HG03571 (cell line): ENCODE measurements at regions not wholly inside any gene's neighbourhood (a gene's known extent, or its start where the extent isn't known, plus 50 kb on each side); places are given as distances from the start of the nearest gene placed in this dataset.

Experiments
- ATAC-seq: cut with Tn5 transposase; IDR thresholded peaks from one replicate; pipeline ENCODE4 v1.9.1; 2021; ENCODE audit not compliant: unreplicated experiment

DNA sequence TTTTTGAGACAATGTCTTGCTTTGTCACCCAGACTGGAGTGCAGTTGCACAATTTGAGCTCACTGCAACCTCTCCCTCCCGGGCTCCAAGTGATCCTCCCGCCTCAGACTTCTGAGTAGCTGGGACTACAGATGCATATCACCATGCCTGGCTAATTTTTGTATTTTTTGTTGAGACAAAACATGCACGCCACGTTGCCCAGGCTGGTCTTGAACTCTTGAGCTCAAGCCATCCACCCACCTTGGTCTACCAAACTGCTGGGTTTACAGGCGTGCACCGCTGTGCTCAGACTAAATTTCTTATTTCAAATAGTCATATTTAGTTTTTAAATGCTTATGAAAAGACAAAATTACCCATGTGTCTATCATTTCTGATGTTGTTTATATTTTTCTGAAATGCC, 2324.1 kb downstream of the MAT2B start:
- ATAC-seq = no peak

DNA sequence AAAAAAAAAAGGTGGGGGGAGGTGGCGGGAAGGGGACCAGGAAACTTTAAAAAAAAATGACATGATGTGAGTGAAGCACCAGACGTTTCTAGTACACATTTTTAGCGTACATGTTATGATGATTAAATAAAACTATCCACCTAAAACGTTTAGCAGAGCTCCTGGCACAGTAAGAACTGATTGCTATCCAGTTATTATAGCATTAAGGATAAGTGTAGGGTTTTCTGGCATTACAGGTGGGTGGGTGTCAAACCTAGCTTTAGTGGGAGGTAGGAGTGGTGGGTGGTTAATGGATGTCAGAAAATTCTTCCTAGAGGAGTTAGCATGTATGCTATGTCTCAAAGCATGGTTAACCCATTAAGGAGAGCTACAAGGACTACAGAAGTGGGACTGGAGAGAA, 2329.5 kb downstream of the MAT2B start:
- ATAC-seq = no peak

DNA sequence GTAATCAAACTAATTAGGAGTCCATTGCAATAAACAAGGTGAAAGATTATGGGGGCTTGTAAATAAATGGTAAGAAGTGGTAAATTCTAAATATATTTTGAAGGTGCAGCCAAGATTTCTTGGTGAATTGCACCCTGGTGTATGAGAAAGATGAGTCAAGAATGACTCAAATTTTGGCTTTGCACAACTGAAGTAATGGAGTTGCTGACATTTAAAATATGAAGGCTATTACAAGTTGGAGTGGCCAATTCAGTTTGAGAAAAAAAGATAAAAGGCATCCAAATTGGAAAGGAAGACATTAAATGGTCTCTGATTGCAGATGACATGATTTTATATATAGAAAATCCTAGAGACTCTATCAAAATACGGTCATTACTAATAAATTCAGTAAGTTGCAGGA, 2330.6 kb downstream of the MAT2B start:
- ATAC-seq = no peak

DNA sequence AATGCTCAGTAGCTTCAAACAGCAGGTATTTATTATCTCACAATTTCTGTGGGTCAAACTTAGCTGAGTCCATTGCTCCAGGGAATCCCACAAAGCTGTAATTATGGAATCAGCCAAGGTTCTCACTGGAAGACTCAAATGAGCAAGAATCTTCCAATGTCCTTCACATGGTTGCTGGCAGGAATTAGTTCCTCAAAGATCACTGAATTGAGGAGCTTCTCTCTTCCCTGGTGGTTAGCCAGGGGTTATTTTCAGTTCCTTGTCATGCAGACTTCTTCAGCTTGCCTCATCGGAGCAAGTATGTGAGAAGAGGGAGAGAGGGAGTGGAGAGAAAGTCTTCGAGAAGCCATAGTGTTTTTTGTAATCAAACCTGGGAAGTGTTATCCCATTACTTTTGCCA, 2331.9 kb downstream of the MAT2B start:
- no peak for ATAC-seq

DNA sequence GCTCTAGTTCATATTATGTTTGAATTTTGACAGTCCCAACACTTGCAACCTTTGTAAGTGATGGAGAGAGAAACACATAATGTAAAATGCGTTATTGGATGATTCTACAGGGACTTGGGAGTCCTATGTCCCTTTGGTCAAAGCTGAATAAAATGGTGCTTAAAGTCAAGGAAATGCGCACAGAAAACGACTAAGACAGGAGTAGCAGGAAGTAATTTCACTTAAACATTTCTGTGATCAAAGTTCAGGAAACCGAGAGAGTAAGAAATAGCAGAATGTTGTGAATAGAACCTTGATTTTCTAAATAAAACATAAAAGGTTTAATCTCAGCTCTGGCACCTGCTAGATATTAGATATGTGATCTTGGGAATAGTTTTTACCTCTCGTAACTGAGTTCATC, 2339.2 kb downstream of the MAT2B start:
- ATAC-seq = no peak

DNA sequence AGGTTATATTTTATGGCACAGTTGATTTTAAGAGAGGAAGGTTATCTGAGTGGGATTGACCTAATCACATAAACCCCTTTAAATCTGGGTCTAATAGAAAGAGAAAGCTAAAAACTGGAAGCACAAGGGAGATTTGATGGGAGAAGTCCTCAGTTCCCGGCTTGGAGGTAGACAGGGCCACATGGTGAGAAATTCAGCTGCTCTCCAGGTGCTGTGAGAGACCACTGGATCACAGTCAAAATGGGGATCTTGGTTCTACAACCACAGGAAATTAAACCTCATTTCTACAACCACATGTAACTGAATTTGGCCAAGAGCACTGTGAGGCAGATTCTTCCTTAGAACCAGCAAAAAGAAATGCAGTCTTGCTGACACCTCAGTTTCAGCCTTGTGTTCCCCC, 2352.7 kb downstream of the MAT2B start:
- no peak for ATAC-seq

DNA sequence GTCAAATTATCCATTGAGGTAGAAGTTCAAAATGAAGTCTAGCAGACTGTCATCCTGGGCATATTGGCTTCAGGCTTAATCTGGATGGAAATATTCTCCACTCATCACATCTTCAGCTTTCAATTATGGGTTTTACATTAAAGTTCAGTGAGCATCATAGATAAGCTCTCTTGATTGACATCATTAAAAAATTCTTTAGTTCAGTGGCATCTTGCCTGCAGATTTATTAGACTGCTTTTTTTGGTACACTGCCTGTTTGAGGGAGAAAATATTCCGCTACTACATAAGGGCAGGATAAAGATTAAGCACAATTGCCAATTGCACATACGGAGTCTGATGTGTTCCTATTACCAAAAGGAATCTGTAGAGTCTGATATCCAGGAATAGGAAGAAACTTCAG, 2353.8 kb downstream of the MAT2B start:
- no peak for ATAC-seq

DNA sequence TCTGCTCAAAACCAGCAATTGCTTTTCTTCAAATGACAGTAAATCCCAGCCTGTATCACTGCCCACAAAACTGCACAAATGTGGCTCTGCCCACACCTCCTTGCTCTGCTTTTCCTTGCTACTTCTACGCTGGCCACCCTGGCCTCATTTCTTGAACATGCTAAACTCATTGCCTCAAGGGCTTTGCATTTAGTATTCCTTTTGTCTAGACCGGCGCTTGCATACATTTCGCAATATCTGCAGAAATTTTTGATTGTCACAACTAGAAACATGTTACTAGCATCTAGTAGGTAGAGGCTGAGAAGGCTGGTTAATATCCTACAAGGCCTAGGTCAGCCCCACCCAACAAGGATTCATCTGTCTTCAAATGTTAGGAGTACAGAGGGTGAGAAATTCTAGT, 2357.8 kb downstream of the MAT2B start:
- no peak for ATAC-seq

DNA sequence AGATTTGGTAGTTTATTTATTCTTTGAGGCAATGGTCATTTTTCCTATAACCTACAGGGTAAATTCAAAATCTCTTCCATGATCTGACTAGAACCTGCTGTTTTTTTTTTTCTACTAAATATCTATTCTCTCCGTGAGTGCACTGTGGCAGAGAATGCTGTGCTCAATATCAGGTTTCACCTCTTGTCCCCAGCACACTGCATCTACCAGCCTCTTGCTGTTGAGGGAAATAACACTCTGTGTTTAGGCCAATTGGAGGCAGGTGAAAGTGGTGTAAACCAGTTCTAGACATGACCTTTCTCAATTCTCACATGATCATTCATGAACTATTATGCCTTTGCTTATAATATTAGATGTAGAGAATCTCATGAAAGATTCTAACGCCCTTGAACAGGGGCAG, 2365.9 kb downstream of the MAT2B start:
- ATAC-seq = no peak

DNA sequence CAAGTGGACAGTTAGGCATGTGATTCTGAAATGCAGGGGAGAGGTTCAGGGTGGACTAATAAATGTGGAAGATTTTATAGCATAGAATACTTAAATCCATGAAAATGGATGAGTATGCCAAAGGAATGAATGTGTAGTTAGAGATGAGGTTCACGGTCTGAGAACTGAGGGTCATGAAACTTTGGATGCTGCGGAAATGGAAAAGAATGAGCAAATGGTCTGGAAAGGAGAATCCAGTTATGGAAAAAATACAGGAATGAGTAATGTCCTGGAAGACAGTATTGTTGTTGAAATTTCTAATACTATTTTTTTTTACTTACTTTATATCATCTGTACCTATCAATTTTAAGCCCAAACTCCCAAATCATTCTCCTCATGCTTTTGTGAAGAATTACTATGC, 2369.4 kb downstream of the MAT2B start:
- no peak for ATAC-seq

DNA sequence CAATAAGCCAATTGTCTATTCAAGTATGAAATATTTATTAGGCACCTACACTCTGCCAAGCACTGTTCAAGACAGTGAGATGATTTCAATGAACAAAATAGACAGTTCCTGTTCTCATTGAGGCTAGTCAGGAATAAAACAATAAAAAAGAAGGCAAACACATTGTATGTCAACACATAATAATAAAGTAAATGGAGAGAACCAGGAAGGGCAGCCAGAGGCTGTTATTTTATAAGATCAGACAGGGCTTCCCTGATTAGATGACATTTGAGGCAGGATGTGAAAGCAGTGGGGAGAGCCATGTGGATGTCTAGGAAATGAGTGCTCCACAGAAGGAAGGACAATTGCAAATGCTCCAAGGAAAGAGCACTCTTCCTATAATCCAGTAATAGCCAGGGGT, 2371.1 kb downstream of the MAT2B start:
- ATAC-seq = no peak

DNA sequence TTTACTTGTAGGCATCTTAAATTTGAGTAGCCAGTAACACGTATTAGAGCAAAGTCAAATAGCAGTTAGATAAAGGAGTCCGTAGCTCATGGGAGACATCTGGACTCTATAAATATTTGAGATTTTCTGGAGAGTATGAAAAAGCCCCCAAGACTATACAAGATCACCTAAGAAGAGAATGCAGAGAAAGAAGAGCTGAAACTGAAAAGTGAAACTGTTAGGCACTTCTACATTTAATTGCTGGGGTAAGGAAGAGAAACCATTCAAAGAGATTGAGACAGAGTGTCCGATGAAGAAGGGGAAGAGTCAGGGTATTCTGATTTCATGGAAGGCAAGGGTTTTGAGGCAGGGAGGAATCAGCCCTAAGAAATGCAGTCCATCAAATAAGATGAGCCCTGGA, 2372.1 kb downstream of the MAT2B start:
- no peak for ATAC-seq

DNA sequence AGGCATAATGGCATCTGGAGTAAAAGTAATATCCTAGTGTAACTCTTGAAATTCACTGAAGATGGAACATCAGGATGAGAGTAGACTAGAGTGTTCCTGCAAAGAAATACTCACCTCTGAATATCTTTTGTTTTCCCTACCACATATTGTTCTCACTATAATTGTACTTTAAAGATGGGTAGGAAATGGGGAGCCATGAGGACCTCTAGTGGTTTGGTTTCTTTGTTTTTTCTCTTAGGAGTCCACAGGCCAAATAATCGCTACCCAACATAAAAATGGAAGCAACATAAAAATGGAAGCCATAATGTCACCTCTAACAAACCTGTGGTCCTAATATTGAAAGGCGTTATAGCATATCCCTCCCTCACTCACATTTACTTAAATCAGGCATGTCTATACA, 2375.8 kb downstream of the MAT2B start:
- no peak for ATAC-seq

DNA sequence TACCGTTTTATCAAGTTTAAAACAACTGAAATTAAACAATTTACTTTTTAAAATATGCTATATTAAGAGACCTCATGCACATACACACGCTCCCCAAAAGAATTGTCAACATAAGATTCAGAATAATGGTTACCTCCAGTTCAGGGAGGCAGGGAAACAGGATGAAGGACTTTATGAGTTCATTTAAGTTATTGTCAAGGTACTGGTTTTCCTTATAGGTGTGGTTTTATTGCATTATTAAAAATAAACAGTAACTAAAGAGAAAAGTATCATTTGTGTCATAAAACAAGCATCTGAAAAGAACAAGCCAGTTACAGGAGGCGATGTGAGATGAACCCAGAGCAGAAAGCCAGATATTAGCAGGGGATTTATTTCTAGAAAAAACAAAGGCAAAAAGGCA, 2376.7 kb downstream of the MAT2B start:
- no peak for ATAC-seq

DNA sequence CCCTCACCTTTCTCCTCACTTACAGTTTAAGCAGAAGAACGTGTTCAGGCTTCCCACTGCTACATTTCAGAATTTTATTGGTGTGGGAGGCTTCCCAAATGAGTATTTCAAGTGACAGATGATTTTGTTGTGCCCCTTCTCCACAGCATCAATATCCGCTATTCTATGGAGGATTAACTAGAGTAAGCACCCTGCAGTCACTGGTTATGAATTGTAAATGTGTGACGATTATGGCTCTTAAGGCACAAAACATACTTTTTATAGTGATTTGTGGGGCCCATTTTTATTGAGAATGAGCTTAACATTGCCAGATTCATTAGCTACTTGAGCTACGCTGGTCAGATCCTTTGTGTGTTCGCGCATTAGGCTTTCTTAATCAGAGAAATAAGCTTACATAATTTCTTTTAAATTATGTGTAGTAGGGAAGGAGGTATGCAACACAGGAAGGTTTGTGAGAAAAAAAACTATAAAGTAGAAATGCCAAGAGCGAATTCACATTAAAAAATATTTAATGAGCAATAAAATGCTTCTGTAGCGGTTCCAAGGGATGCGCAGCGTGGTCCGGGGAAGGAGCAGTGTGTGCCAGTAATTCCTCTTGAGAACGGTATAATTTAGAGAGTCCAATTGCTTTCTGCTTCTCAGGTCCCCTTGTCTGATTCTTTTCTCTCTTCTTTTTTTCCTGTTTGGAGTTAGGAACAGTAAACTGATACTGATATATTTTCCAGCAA, 2380.4 kb downstream of the MAT2B start:
- no peak for ATAC-seq

DNA sequence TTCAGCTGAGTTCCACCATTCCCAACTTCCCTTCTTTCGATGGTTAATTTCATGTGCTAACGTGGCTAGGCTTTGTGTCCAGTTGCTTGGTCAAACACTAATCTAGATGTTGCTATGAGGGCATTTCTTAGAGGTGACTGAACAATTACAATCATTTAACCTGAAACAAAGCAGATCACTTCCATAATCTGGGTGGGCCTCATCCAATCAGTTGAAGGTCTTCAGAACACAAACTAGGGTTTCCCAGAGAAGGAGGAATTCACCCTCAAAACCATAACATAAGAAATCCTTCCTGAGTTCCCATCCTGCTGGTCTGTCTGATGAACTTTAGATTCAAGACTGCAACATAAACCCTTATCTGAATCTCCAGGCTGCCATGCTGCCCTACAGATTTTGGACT, 2381.7 kb downstream of the MAT2B start:
- no peak for ATAC-seq

DNA sequence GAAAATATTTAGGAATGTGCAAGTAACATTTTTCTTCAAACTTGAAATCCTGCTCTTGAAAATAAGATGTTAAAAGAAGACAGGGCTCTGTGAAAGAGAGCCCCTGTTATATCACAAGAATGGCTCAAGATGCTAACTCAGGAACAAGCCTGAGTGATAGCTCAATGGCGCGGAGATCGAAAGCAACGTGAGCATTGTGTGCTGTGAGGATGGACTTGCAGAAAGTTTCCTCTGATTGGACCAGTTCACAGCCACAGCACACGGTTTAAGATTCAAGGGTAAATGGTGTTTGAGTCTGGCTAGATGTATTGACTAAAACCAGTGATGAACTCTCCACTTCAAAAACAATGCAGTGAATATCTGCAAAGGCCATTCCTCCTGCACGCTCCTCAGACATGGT, 2387.0 kb downstream of the MAT2B start:
- ATAC-seq = no peak

DNA sequence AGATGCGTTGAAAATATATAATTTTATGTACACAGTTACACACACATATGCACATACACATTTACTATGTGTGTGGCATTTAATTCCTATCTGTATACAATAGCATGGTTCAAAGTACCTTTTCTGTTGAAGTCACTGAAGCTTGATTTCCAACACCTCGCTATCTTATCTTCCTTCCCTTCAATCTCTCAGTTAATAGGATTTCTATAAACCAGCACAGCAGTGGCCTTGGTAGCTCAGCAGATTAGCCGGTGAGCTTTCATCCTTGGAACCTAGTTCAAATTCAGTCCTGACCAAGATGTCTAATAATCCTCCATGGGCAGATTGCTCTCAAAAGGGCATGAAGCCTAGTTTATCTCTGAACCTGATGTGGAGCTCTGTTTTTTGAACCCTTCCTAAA, 2389.5 kb downstream of the MAT2B start:
- no peak for ATAC-seq

DNA sequence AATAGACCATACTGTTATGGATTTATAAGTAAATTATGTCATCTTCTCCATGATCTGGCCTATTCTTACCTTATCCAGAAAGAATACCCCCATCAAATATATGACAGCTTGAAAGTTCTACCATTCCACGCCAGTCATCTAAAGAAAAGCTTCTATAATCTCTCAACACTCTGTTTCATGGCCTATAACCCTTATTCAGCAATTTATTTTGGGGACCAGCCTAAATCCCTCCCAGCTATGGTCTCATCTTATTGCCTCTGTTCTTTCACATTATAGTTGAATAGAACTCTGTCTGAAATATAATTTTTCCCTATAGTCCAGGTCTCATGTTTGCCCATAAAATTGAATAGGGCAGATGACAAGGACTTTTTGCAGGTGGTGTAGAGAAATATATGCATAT, 2387.6 kb upstream of the WWC1 start:
- no peak for ATAC-seq

DNA sequence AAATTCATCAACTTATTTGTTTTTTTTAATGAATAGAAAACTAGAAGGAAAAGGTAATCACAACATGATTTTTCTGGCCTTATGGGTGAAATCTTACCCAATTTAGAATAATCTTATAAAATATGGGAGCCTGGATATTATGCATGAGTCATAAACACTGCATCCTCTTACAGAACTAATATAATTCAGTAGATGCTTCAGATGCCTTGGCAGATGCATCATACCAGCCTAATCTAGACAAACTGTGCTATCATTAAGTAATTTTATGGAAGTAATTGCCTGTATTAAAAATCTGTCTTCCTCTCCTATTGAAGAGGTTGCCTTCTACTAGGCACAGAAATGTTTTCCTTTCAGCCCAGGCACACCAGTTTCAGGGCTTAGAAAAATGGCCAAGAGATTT, 2384.6 kb upstream of the WWC1 start:
- no peak for ATAC-seq

DNA sequence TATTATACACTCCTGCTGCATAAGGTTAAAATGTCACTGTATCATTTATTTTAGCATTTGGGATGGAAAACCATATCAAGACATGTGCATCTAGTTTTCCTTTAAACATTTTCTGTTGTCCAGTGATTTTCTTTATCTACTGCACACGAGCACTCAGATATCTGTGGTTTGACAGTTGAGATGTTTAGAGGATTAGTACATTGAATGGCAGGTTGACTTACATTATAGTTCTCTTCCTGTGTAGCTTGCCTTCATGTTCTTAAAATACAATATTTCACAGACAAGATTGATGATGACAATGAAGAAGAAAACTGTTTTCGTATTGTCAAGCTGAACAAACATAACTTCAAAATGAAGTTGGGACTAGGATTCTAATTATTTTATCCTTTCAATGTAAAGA, 2378.4 kb upstream of the WWC1 start:
- no peak for ATAC-seq

DNA sequence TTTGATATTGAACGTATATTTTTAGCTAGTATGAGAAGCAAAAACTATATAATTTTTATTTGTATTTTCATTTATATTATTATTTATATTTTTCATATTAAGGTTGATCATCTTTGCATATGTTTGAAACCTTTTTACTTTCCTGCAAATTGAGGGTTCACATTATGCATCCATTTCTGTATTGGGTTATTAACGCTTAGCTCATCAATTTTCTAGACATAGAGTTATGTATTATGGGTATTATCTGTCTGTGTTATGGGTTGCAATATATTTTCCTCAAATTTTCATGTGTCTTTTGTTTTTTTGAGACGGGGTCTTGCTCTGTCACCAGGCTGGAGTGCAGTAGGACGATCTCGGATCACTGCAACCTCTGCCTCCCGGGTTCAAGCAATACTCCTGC, 2377.0 kb upstream of the WWC1 start:
- ATAC-seq = no peak

DNA sequence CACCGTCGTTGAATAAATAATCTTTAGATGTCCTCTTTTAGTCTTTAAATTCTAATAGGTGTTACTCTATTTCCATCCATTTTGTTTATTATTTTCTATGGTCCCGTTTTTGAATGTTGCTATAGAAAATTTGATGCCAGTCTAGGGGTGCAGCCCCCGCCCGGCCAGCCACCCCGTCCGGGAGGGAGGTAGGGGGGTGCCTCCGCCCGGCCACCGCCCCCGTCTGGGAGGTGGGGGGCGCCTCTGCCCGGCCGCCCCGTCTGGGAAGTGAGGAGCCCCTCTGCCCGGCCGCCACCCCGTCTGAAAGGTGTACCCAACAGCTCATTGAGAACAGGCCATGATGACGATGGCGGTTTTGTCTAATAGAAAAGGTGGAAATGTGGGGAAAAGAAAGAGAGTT, 2372.2 kb upstream of the WWC1 start:
- no peak for ATAC-seq

DNA sequence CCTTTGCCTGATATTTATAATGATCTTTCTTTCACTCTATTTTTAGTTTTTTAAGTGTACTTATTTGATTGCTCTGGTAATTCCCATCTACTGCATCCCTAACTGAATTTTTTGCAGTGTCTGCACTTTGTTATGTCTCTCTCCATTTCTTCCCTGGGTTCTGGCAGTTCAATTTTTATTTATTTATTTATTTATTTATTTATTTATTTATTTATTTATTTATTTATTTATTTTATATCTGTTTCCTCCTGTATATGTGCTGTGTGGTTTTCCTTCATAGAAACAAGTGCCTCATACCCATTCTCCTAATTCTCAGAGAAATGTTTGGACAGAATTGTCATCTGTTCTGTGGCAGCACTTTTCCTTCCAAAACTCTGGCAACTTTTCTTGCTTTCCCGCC, 2370.8 kb upstream of the WWC1 start:
- no peak for ATAC-seq
